ENCODE measurements at regions not wholly inside any gene's neighbourhood (a gene's known extent, or its start where the extent isn't known, plus 50 kb on each side); places are given as distances from the start of the nearest gene placed in this dataset.

DNA sequence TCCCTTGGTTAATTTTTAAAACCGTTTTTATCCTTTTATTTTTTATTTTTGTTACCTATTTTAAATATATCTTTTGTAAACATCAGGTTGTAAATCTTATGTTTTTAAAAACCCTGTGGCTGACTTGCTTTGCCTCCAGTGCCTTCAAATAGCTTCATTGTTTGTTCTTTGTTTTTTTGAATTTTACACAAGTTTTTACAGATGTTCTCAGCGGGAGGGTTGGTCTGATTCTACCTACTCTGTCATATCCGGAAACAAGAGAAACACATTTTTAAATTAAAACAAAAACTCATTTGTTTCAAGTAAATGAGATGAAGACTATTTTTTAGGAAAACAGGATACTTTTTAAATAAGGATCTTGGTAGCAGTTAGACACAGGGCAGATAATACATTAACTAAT, 129.0 kb upstream of the THRB start:
- no peak overlapping the region for H3K4me3 ChIP-seq (ENCODE audit: low read depth, low read length)
- TF ChIP-seq, protein P1, sequence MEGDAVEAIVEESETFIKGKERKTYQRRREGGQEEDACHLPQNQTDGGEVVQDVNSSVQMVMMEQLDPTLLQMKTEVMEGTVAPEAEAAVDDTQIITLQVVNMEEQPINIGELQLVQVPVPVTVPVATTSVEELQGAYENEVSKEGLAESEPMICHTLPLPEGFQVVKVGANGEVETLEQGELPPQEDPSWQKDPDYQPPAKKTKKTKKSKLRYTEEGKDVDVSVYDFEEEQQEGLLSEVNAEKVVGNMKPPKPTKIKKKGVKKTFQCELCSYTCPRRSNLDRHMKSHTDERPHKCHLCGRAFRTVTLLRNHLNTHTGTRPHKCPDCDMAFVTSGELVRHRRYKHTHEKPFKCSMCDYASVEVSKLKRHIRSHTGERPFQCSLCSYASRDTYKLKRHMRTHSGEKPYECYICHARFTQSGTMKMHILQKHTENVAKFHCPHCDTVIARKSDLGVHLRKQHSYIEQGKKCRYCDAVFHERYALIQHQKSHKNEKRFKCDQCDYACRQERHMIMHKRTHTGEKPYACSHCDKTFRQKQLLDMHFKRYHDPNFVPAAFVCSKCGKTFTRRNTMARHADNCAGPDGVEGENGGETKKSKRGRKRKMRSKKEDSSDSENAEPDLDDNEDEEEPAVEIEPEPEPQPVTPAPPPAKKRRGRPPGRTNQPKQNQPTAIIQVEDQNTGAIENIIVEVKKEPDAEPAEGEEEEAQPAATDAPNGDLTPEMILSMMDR (IDR thresholded peaks at IDR 0.05; ENCODE audit: borderline replicate concordance, insufficient read depth, low read depth, low read length) = no peak

DNA sequence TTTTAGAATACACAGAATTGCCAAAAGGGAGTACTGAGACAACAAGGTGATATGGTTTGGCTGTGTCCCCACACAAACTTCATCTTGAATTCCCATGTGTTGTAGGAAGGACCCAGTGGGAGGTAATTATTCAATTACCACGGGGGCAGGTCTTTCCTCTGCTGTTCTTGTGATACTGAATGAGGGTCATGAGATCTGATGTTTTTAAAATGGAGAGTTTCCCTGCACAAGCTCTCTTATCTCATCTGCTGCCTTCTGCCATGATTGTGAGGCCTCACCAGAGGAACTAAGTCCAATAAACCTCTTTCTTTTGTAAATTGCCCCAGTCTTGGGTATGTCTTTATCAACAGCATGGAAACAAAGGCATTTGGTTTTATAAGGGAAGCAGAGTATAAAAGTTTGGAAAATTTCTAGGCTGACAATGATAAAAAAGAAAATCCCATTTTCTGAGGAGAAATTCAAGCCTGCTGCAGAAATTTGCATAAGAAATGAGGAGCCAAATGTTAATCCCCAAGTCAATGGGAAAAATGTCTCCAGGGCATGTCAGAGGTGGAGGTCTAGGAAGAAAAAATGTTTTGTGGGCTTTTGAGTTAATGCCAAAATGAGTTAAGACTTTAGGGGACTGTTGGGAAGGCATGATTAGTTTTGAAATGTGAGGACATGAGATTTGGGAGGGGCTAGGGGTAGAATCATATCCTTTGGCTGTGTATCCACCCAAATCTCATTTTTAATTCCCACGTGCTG, 130.5 kb upstream of the THRB start:
- TF ChIP-seq, protein P1 (IDR thresholded peaks at IDR 0.05; ENCODE audit: borderline replicate concordance, insufficient read depth, low read depth, low read length) = no peak
- no peak overlapping the region for H3K4me3 ChIP-seq (ENCODE audit: low read depth, low read length)

DNA sequence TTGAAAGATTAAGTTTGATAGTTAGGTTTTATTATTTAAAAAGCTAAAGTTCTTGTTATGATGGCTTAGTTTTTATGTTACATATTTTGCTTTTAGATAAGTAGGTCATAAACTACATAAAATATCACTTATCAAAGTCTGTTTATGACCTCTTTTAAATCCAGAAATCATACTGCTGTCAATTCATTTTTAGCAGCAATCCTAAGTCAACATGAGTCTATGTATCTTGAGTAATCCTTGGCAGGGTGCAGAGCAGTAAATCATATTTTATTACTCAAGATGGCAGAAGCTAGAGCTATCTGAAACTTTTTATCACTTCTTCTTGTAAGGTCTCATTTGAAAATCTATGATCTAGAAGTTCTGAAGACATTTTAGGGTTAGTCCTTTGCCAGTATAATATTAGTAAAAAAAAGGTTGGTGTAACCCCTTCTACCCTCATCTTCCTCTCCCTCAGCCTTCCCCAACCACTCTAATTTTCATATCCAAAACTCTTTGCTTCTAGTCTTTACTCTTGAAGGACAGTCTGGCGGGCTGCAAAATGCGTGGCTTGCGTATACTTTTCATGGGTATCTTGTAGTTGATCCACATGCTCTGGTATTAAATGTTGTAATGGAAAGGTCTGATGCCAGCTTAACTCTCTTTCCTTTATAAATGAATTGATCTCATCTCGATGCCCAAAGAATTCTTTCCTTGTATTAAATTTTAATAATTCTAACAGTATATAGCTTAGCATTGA, 134.0 kb upstream of the THRB start:
- H3K4me3 ChIP-seq (ENCODE audit: low read depth, low read length) = no peak overlapping the region
- TF ChIP-seq, protein P1 (IDR thresholded peaks at IDR 0.05; ENCODE audit: borderline replicate concordance, insufficient read depth, low read depth, low read length) = no peak

DNA sequence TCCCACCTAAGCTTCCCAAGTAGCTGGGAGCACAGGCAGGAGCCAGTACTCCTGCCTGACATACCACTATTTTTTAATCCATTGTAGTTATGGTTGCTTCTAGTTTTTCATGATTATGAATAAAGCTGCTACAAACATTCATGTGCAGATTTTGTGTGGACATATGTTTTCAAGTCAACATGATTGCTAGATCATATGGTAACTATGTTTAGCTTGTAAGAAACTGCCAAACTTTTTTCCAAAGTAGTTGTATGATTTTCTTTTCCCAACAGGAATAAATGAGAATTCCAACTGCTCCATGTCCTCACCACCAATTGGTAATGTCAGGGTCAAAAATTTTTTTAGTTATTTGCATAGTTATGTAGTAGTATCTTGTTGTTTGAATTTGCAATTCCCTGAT, 136.8 kb upstream of the THRB start:
- no peak overlapping the region for H3K4me3 ChIP-seq (ENCODE audit: low read depth, low read length)
- TF ChIP-seq, protein P1 (IDR thresholded peaks at IDR 0.05; ENCODE audit: borderline replicate concordance, insufficient read depth, low read depth, low read length) = no peak

DNA sequence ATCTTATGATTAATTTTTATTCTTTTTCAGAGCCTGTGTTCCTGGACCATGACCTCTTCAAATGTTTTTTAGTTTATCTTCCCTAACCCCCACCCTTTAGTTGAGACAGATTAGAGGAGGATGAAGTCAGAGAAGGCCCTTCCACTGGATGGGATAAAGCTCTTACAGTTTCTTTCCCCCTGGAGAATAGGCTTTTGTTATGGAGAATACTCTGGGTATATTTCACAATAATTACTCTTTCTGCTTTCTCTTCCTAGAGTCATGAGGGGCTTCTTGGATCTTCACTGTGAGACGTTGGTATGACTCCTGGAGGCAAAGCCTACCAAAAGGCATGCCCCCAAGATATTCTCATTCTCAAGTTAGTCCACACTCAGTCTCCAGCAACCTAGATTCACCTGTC, 144.4 kb upstream of the THRB start:
- no peak overlapping the region for H3K4me3 ChIP-seq (ENCODE audit: low read depth, low read length)
- TF ChIP-seq, protein P1 (IDR thresholded peaks at IDR 0.05; ENCODE audit: borderline replicate concordance, insufficient read depth, low read depth, low read length) = no peak

DNA sequence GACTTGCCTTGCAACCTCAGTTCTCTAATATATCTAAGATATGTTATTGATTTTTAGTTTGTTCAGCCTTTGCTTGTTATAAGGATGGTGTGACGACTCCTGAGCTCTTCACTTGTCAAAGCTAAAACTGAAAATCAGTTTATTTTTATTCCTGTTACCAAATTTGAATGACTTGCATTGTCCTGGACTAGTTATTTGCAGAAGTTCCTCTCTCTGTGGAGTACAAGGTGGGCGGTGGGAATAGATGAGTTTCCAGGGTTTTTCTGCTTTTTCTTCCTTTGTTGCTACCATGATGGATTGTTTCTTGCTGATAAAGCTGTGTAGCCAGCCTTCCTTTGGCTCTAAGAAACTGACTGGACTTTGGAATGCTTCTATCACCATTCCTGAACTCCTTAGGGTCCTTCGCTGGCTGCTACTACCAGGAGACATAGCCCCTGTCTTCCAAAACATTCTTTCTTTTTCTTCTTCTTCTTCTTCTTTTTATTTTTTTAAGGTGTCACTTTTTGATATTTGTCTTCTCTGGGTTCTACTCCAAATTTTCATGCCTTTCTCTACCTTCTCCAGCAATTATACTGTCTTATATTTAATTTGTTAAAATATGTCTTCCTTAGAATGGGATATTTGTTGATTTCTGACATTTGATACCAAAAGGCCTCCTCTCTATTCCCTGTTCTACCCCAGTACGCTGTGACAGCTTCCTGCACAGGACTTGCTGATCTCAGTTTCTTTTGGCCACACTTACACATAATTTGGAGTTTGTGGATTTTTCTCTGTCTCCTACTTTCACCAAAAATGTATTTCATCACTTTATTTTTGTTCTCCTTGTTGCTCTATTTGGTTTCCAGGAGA, 145.1 kb upstream of the THRB start:
- TF ChIP-seq, protein P1 (IDR thresholded peaks at IDR 0.05; ENCODE audit: borderline replicate concordance, insufficient read depth, low read depth, low read length) = no peak
- no peak overlapping the region for H3K4me3 ChIP-seq (ENCODE audit: low read depth, low read length)
